Vagina (tissue), 2 donors: ENCODE measurements at regions not wholly inside any gene's neighbourhood (a gene's known extent, or its start where the extent isn't known, plus 50 kb on each side); places are given as distances from the start of the nearest gene placed in this dataset.

ENCODE experiments used
- DNase-seq, 2 donors: peaks; one replicate each; pipeline ENCODE4 v3.0.0-alpha.2; 2017; ENCODE audit errors: extremely low spot score in 2 of 2
- H3K27ac ChIP-seq: fragments of 200-600 bp; sonication (generic); one replicate; pipeline ENCODE4 v1.5.1; 2019
- H3K27me3 ChIP-seq: fragments of 200-600 bp; sonication (generic); one replicate; pipeline ENCODE4 v1.5.1; 2019
- H3K36me3 ChIP-seq, 2 donors: fragments of 200-600 bp; sonication (generic); one replicate each; pipeline ENCODE4 v1.5.1; 2017 to 2019
- H3K4me1 ChIP-seq: fragments of 200-600 bp; sonication (generic); one replicate; pipeline ENCODE4 v1.5.1; 2019
- H3K4me3 ChIP-seq, 2 donors: fragments of 200-600 bp; sonication (generic); 1 replicate in 1 of 2; 2 replicates in 1 of 2; pipeline ENCODE4 v1.5.1; 2016 to 2019
- H3K9me3 ChIP-seq: fragments of 200-600 bp; sonication (generic); one replicate; pipeline ENCODE4 v1.5.1; 2019
- POLR2A ChIP-seq, 2 donors: fragments of 450-650 bp; IDR thresholded peaks; one replicate each; pipeline ENCODE4 v1.6.1; 2017; ENCODE audit warnings: antibody characterized with exemption in 2 of 2, mild to moderate bottlenecking in 2 of 2, moderate library complexity in 2 of 2
- POLR2AphosphoS5 ChIP-seq, 2 donors: sonication (generic); formaldehyde crosslinking; IDR thresholded peaks; one replicate each; pipeline ENCODE4 v1.9.0; 2017; ENCODE audit warnings: antibody characterized with exemption in 2 of 2, mild to moderate bottlenecking in 2 of 2, low read depth in 1 of 2; ENCODE audit not compliant: insufficient read depth in 1 of 2
- intact Hi-C: fragments of 100-400 bp; cut with DNase I; formaldehyde crosslinking; loops from one replicate; pipeline ENCODE4 v1.15.1; 2023
- TF ChIP-seq, protein P1 (sequence below), 3 experiments: fragments of 450-650 bp in 2 of 3; fragments of 200-600 bp in 1 of 3; sonication (generic) in 1 of 3; IDR thresholded peaks; one replicate each; pipeline ENCODE4 v1.5.1; 2017 to 2019; ENCODE audit warnings: antibody characterized with exemption in 3 of 3, mild to moderate bottlenecking in 2 of 3, moderate library complexity in 2 of 3

DNA sequence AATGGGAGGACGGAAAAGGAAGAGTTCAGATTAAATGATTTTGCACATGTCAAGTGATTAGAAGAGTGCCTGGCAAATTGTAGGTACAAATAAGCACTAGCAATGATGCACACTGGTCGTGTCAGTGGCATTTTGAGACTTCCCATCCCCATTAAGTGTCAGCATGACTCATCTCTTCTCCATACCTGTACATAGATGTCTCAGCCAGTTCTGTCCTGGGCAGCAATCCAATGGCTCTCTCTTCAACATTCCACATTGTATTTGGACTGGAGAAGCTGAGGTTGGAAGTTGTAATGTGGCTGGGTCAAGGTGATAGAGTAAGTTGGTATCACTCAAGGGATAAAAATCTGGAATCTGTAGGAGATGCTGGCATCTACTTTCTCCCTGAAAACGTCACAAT, 742.7 kb downstream of the VRK1 start:
- Histone ChIP-seq H3K4me1 (no peaks in the 10 kb centered on the region), H3K9me3 (no peaks in the 10 kb centered on the region), H3K27me3 (no peaks in the 10 kb centered on the region), H3K4me3 (no peak overlapping the region), H3K36me3 (no peaks in the 10 kb centered on the region), H3K27ac (no peak overlapping the region)
- DNase-seq = no peak
- intact Hi-C loops = no loop called here
- no peak for TF ChIP-seq POLR2AphosphoS5 (IDR thresholded peaks at IDR 0.05; ENCODE audit: insufficient read depth in 1 of 2, low read depth in 1 of 2)
- TF ChIP-seq, protein P1, sequence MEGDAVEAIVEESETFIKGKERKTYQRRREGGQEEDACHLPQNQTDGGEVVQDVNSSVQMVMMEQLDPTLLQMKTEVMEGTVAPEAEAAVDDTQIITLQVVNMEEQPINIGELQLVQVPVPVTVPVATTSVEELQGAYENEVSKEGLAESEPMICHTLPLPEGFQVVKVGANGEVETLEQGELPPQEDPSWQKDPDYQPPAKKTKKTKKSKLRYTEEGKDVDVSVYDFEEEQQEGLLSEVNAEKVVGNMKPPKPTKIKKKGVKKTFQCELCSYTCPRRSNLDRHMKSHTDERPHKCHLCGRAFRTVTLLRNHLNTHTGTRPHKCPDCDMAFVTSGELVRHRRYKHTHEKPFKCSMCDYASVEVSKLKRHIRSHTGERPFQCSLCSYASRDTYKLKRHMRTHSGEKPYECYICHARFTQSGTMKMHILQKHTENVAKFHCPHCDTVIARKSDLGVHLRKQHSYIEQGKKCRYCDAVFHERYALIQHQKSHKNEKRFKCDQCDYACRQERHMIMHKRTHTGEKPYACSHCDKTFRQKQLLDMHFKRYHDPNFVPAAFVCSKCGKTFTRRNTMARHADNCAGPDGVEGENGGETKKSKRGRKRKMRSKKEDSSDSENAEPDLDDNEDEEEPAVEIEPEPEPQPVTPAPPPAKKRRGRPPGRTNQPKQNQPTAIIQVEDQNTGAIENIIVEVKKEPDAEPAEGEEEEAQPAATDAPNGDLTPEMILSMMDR (IDR thresholded peaks at IDR 0.05) = no peak
- TF ChIP-seq POLR2A (IDR thresholded peaks at IDR 0.05) = no peak

DNA sequence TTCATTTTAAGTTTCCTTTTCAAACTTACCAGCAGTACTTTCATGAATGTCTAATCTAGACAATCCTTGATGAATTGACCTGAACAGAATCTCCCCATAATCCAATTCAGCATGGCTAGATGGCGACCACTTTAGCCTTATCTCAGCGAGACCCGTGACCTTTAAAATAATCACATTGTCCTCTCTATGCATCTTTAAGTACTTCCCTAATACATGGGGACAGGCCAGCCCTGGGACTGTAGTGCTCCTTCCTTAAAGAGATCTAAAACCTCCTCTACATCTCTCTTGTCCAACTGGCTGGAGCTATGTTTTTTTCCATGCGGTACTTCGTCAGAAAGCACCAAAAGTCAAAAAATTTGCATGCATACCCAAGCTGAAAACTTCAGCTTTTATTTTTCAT, 746.0 kb downstream of the VRK1 start:
- intact Hi-C loops = no loop called here
- DNase-seq = peak; percentile 22 to 37
- no peaks in the 10 kb centered on the region for H3K9me3 ChIP-seq
- TF ChIP-seq, protein P1 (IDR thresholded peaks at IDR 0.05) = no peak
- TF ChIP-seq POLR2AphosphoS5 (IDR thresholded peaks at IDR 0.05; ENCODE audit: insufficient read depth in 1 of 2, low read depth in 1 of 2) = no peak
- TF ChIP-seq POLR2A (IDR thresholded peaks at IDR 0.05) = no peak
- no peak overlapping the region for H3K4me3 ChIP-seq
- no peaks in the 10 kb centered on the region for H3K36me3 ChIP-seq
- no peak overlapping the region for H3K27ac ChIP-seq
- no peaks in the 10 kb centered on the region for H3K27me3 ChIP-seq
- H3K4me1 ChIP-seq = no peaks in the 10 kb centered on the region

DNA sequence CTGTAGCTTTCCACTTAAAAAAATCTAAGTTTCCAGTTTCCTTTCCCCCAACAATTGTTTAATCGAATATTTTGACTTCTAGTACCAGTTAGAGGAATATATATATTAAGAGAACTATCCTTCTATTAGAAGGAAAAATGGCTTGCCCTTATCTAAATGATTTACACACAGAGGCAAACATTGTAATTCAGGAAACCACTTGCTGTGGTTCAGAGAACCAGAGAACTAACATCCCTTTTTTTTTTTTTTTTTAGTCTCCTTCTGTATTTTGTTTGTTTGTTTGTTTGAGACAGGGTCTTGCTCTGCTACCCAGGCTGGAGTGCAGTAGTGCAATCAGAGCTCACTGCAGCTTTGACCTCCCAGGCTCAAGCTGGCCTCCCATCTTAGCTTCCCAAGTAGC, 746.6 kb downstream of the VRK1 start:
- intact Hi-C loops = no loop called here
- H3K9me3 ChIP-seq = no peaks in the 10 kb centered on the region
- H3K4me3 ChIP-seq = no peak overlapping the region
- H3K27ac ChIP-seq = no peak overlapping the region
- TF ChIP-seq, protein P1 (IDR thresholded peaks at IDR 0.05) = no peak
- no peak for TF ChIP-seq POLR2AphosphoS5 (IDR thresholded peaks at IDR 0.05; ENCODE audit: insufficient read depth in 1 of 2, low read depth in 1 of 2)
- DNase-seq = no peak
- no peaks in the 10 kb centered on the region for H3K36me3 ChIP-seq
- H3K27me3 ChIP-seq = no peaks in the 10 kb centered on the region
- no peaks in the 10 kb centered on the region for H3K4me1 ChIP-seq

DNA sequence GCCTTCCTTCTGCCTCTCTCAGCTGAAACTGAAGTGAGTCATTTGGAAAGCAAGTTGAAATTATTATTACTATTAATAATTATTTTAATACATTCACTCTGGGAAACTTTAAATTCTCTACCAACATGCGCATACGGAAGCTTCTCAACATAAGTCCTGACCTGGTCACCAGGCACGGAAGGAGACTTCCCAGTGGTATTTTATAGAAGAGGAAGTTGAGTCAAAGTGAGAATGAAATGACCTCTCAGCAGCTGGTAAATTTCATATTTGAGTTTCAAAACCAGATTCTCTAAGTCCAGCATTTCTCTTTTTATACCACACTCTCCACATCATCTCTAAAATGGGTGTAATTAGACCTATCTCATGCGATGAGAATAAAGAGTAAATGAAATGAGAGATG, 747.4 kb downstream of the VRK1 start:
- no peaks in the 10 kb centered on the region for H3K4me1 ChIP-seq
- no peak overlapping the region for H3K4me3 ChIP-seq
- H3K27ac ChIP-seq = no peak overlapping the region
- TF ChIP-seq, protein P1 (IDR thresholded peaks at IDR 0.05) = no peak
- TF ChIP-seq POLR2A (IDR thresholded peaks at IDR 0.05) (no peak), POLR2AphosphoS5 (IDR thresholded peaks at IDR 0.05; ENCODE audit: insufficient read depth in 1 of 2, low read depth in 1 of 2) (no peak)
- H3K36me3 ChIP-seq = no peaks in the 10 kb centered on the region
- DNase-seq = no peak
- intact Hi-C loops = no loop called here
- no peaks in the 10 kb centered on the region for H3K9me3 ChIP-seq
- no peaks in the 10 kb centered on the region for H3K27me3 ChIP-seq

DNA sequence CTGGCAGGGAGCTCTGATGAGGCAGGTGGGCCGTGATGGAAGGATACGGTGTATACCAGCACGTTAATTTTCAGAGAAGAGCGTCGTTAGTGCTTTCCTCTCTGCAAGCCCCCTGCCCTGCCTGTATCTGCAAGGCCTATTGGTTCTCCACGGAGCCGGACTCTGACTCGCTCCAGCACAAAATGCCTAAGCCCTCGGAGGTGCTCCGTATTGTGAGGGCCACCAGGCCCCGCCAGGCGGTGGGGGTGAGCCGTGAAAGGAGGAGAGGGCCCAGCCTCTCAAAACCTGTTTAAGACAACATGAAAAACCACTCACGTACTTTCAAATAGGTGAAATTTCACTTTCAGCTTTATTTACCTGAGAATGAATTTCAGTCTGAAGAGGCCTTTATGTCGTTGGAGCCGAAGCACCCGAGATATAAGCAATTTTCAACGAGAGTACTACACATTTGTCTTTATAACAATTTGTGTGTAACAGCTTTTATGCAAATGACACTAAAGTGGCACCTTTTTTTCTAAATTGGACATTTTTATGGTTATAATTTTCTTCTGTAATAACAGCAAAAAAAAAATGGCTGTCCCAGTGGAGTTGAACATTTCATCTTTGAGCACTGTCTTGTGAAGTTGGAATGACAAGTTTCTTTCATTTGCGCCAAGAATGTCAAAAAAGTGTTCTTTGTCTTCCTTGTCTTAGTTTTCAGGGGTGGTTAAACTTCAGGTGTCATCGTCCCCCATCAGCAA, 749.5 kb downstream of the VRK1 start:
- H3K36me3 ChIP-seq = no peaks in the 10 kb centered on the region
- peak in 1 of 2 donors; percentile 32 for DNase-seq
- no peak overlapping the region for H3K27ac ChIP-seq
- no peaks in the 10 kb centered on the region for H3K9me3 ChIP-seq
- H3K4me3 ChIP-seq = no peak overlapping the region
- intact Hi-C loops = no loop called here
- no peak for TF ChIP-seq POLR2A (IDR thresholded peaks at IDR 0.05)
- TF ChIP-seq POLR2AphosphoS5 (IDR thresholded peaks at IDR 0.05; ENCODE audit: insufficient read depth in 1 of 2, low read depth in 1 of 2) = no peak
- TF ChIP-seq, protein P1 (IDR thresholded peaks at IDR 0.05) = no peak
- no peaks in the 10 kb centered on the region for H3K4me1 ChIP-seq
- H3K27me3 ChIP-seq = no peaks in the 10 kb centered on the region
